Stomach (tissue), 4 donors: ENCODE measurements at regions not wholly inside any gene's neighbourhood (a gene's known extent, or its start where the extent isn't known, plus 50 kb on each side); places are given as distances from the start of the nearest gene placed in this dataset.

Source experiments
- CTCF ChIP-seq, 7 experiments: fragments of 450-650 bp in 4 of 7; fragments of 200-600 bp in 3 of 7; sonication (generic) in 3 of 7; IDR thresholded peaks; one replicate each; pipeline ENCODE4 v1.5.1; 2016 to 2019; ENCODE audit warnings: antibody characterized with exemption in 7 of 7, control low read depth in 2 of 7, mild to moderate bottlenecking in 1 of 7
- POLR2A ChIP-seq, 4 donors: fragments of 450-650 bp; IDR thresholded peaks; one replicate each; pipeline ENCODE4 v1.6.1; 2016; ENCODE audit warnings: antibody characterized with exemption in 4 of 4, control low read depth in 2 of 4, mild to moderate bottlenecking in 1 of 4, moderate library complexity in 1 of 4

- no peak for TF ChIP-seq CTCF (IDR thresholded peaks at IDR 0.05)
- TF ChIP-seq POLR2A (IDR thresholded peaks at IDR 0.05) = no peak
Measured at GRCh38 chr18:64207820-64208219, 58.9 kb upstream of the LINC00305 start.
